ENCODE measurements at regions not wholly inside any gene's neighbourhood (a gene's known extent, or its start where the extent isn't known, plus 50 kb on each side); places are given as distances from the start of the nearest gene placed in this dataset.

GRCh38 chr4:165626316-165626715 is 246.7 kb upstream of the TLL1 start:
- H3K4me2 ChIP-seq (ENCODE audit: low read depth, low read length) = no peak overlapping the region
- in situ Hi-C loops (cut with HindIII; ENCODE audit: extremely low pct_ligation_motif_present, low pct_unique_long_range_greater_than_20kb) (no loop called here), intact Hi-C loops (cut with micrococcal nuclease; ENCODE audit: unreplicated experiment) (no loop called here)
- H3K9me3 ChIP-seq (ENCODE audit: low read length) = no peaks in the 10 kb centered on the region
- TF ChIP-seq CBX5 (CRISPR knock-in tag; IDR thresholded peaks at IDR 0.05; ENCODE audit: borderline replicate concordance) (no peak), ZNF230 (CRISPR knock-in tag; IDR thresholded peaks at IDR 0.05) (no peak), TCF12 (IDR thresholded peaks at IDR 0.05) (no peak), TCF12 (CRISPR knock-in tag; IDR thresholded peaks at IDR 0.05) (no peak), E2F1 (CRISPR knock-in tag; IDR thresholded peaks at IDR 0.05) (no peak), GABPA (IDR thresholded peaks at IDR 0.05; ENCODE audit: low read depth, low read length) (no peak), GABPA (CRISPR knock-in tag; IDR thresholded peaks at IDR 0.05; ENCODE audit: low read depth) (no peak), ZNF136 (CRISPR knock-in tag; IDR thresholded peaks at IDR 0.05; ENCODE audit: low read depth) (no peak), NFYB (CRISPR knock-in tag; IDR thresholded peaks at IDR 0.05) (no peak), PHB2 (IDR thresholded peaks at IDR 0.05; ENCODE audit: partially characterized antibody) (no peak), MYPOP (CRISPR knock-in tag; IDR thresholded peaks at IDR 0.05) (no peak), SAFB2 (CRISPR knock-in tag; IDR thresholded peaks at IDR 0.05; ENCODE audit: borderline replicate concordance, low read depth) (no peak), ZNF33B (CRISPR knock-in tag; IDR thresholded peaks at IDR 0.05) (no peak), GATA4 (IDR thresholded peaks at IDR 0.05; ENCODE audit: borderline replicate concordance, low read depth) (no peak), RFXAP (CRISPR knock-in tag; IDR thresholded peaks at IDR 0.05; ENCODE audit: borderline replicate concordance) (no peak), SYNCRIP (IDR thresholded peaks at IDR 0.05; ENCODE audit: insufficient read depth, low read depth, low read length) (no peak), NFKB2 (CRISPR knock-in tag; IDR thresholded peaks at IDR 0.05; ENCODE audit: borderline replicate concordance) (no peak), KDM5B (CRISPR knock-in tag; IDR thresholded peaks at IDR 0.05; ENCODE audit: borderline replicate concordance) (no peak), EEA1 (CRISPR knock-in tag; IDR thresholded peaks at IDR 0.05; ENCODE audit: borderline replicate concordance) (no peak), ZNF549 (CRISPR knock-in tag; IDR thresholded peaks at IDR 0.05) (no peak), MLXIP (CRISPR knock-in tag; IDR thresholded peaks at IDR 0.05; ENCODE audit: borderline replicate concordance) (no peak)
- H3K27me3 ChIP-seq (ENCODE audit: control insufficient read depth in 1 of 2, insufficient read depth in 2 of 2, low read length in 2 of 2) = no peaks in the 10 kb centered on the region
- no peak overlapping the region for H3K9ac ChIP-seq (ENCODE audit: insufficient read depth, low read depth, low read length)
- POLR2A ChIA-PET = no interaction called here
- WGBS (ENCODE audit: low lambda C conversion rate) = 22% methylated on average over 4 of the region's 4 CpGs
- H3K4me3 ChIP-seq (replicated peaks in 1 of 3; ENCODE audit: insufficient read depth in 1 of 3, low read depth in 2 of 3, low read length in 3 of 3) = no peak overlapping the region
- H3K27ac ChIP-seq (ENCODE audit: extremely low read length, insufficient read depth, low read length) = no peak overlapping the region
- ATAC-seq (no peak), DNase-seq (ENCODE audit: low spot score) (no peak), FAIRE-seq (no peak)
- no peaks in the 10 kb centered on the region for H4K20me1 ChIP-seq (ENCODE audit: insufficient read depth, low read length)
- CTCF ChIA-PET (ENCODE audit: low intra/inter-chr PET ratio, low total read pairs) = no interaction called here
- H3K79me2 ChIP-seq (ENCODE audit: insufficient read depth, low read length) = no peaks in the 10 kb centered on the region
- no peaks in the 10 kb centered on the region for H3K4me1 ChIP-seq (ENCODE audit: insufficient read depth, low read length)
- no peaks in the 10 kb centered on the region for H3K36me3 ChIP-seq (replicated peaks in 1 of 2; ENCODE audit: control insufficient read depth in 1 of 2, insufficient read depth in 2 of 2, low read length in 2 of 2)
- H2AFZ ChIP-seq (ENCODE audit: low read length) = no peak overlapping the region
- no TSS peak for BruUV-seq (replicated peaks)
